ENCODE measurements at regions not wholly inside any gene's neighbourhood (a gene's known extent, or its start where the extent isn't known, plus 50 kb on each side); places are given as distances from the start of the nearest gene placed in this dataset.

GRCh38 chrX:104309169-104309568, 54.4 kb upstream of the ESX1 start:
- H3K4me1 ChIP-seq (ENCODE audit: control insufficient read depth in 5 of 5, insufficient read depth in 5 of 5, low read length in 5 of 5) = peaks cover 0 to 1% (median 0%) of the 10 kb centered on the region in 5 donors
- no peak overlapping the region for H3K27ac ChIP-seq (ENCODE audit: low read depth in 1 of 2, low read length in 1 of 2)
- no peaks in the 10 kb centered on the region for H3K36me3 ChIP-seq (ENCODE audit: control insufficient read depth in 4 of 4, insufficient read depth in 4 of 4, low read length in 4 of 4)
- H3K4me3 ChIP-seq = no peak overlapping the region
- TF ChIP-seq CTCF (IDR thresholded peaks at IDR 0.05; ENCODE audit: control extremely low read depth, extremely low read depth) = no peak
- no peak overlapping the region for H3K9ac ChIP-seq (ENCODE audit: insufficient read depth in 1 of 2, low read length in 2 of 2)
- DNase-seq = no peak
- H3K9me3 ChIP-seq (ENCODE audit: control insufficient read depth in 4 of 4, insufficient read depth in 3 of 4, low read length in 3 of 4) = no peaks in the 10 kb centered on the region
- WGBS, 2 donors = 67 to 84% methylated on average over 5 of the region's 5 CpGs
- peaks cover 0 to 28% (median 4%) of the 10 kb centered on the region in 3 donors for H3K27me3 ChIP-seq (ENCODE audit: control insufficient read depth in 3 of 3, insufficient read depth in 3 of 3, low read length in 2 of 3)
- ATAC-seq (ENCODE audit: insufficient read depth, low FRiP score) = no peak

GRCh38 chrX:104307341-104307740, 52.6 kb upstream of the ESX1 start:
- H3K9me3 ChIP-seq (ENCODE audit: control insufficient read depth in 4 of 4, insufficient read depth in 3 of 4, low read length in 3 of 4) = no peaks in the 10 kb centered on the region
- peaks cover 0 to 27% (median under 1%) of the 10 kb centered on the region in 3 donors for H3K27me3 ChIP-seq (ENCODE audit: control insufficient read depth in 3 of 3, insufficient read depth in 3 of 3, low read length in 2 of 3)
- ATAC-seq (ENCODE audit: insufficient read depth, low FRiP score) (no peak), DNase-seq (no peak)
- H3K36me3 ChIP-seq (ENCODE audit: control insufficient read depth in 4 of 4, insufficient read depth in 4 of 4, low read length in 4 of 4) = no peaks in the 10 kb centered on the region
- no peak overlapping the region for H3K9ac ChIP-seq (ENCODE audit: insufficient read depth in 1 of 2, low read length in 2 of 2)
- peaks cover 0 to 1% (median 0%) of the 10 kb centered on the region in 5 donors for H3K4me1 ChIP-seq (ENCODE audit: control insufficient read depth in 5 of 5, insufficient read depth in 5 of 5, low read length in 5 of 5)
- WGBS, 2 donors = 60 to 73% methylated on average over 5 of the region's 5 CpGs
- no peak for TF ChIP-seq CTCF (IDR thresholded peaks at IDR 0.05; ENCODE audit: control extremely low read depth, extremely low read depth)
- no peak overlapping the region for H3K27ac ChIP-seq (ENCODE audit: low read depth in 1 of 2, low read length in 1 of 2)
- H3K4me3 ChIP-seq = no peak overlapping the region

- DNase-seq (no peak), ATAC-seq (ENCODE audit: insufficient read depth, low FRiP score) (no peak)
- Histone ChIP-seq H3K4me3 (no peak overlapping the region), H3K36me3 (ENCODE audit: control insufficient read depth in 4 of 4, insufficient read depth in 4 of 4, low read length in 4 of 4) (no peaks in the 10 kb centered on the region), H3K4me1 (ENCODE audit: control insufficient read depth in 5 of 5, insufficient read depth in 5 of 5, low read length in 5 of 5) (peaks cover 0 to 1% (median 0%) of the 10 kb centered on the region in 5 donors), H3K27ac (ENCODE audit: low read depth in 1 of 2, low read length in 1 of 2) (no peak overlapping the region), H3K9ac (ENCODE audit: insufficient read depth in 1 of 2, low read length in 2 of 2) (no peak overlapping the region), H3K27me3 (ENCODE audit: control insufficient read depth in 3 of 3, insufficient read depth in 3 of 3, low read length in 2 of 3) (peaks cover 0 to 25% (median 0%) of the 10 kb centered on the region in 3 donors), H3K9me3 (ENCODE audit: control insufficient read depth in 4 of 4, insufficient read depth in 3 of 4, low read length in 3 of 4) (no peaks in the 10 kb centered on the region)
- TF ChIP-seq CTCF (IDR thresholded peaks at IDR 0.05; ENCODE audit: control extremely low read depth, extremely low read depth) = no peak
- 83 to 98% methylated on average over 9 of the region's 9 CpGs for WGBS, 2 donors
These were observed 51.4 kb upstream of the ESX1 start for GRCh38 chrX:104306180-104306579.

Measured in lung (tissue), 11 donors.